ENCODE measurements at regions not wholly inside any gene's neighbourhood (a gene's known extent, or its start where the extent isn't known, plus 50 kb on each side); places are given as distances from the start of the nearest gene placed in this dataset.

GRCh38 chr2:150977296-150977695 is 284.4 kb downstream of the RBM43 start:
- 82% methylated on average over 4 of the region's 4 CpGs for WGBS
- no peaks in the 10 kb centered on the region for H3K27me3 ChIP-seq (replicated peaks; ENCODE audit: insufficient read depth)
- intact Hi-C loops (cut with DNase I), result no loop called here
- no peak overlapping the region for H3K4me3 ChIP-seq
- TF ChIP-seq POLR2A (IDR thresholded peaks at IDR 0.05) (no peak), CTCF (IDR thresholded peaks at IDR 0.05) (no peak), POLR2AphosphoS5 (IDR thresholded peaks at IDR 0.05) (no peak)
- no peak overlapping the region for H3K27ac ChIP-seq
- H3K9me3 ChIP-seq, result no peaks in the 10 kb centered on the region
- DNase-seq (ENCODE audit: low spot score), result no peak
- no peaks in the 10 kb centered on the region for H3K36me3 ChIP-seq
- no peaks in the 10 kb centered on the region for H3K4me1 ChIP-seq (replicated peaks)

- H3K36me3 ChIP-seq, result no peaks in the 10 kb centered on the region
- no peaks in the 10 kb centered on the region for H3K4me1 ChIP-seq (replicated peaks)
- no peak for TF ChIP-seq POLR2A (IDR thresholded peaks at IDR 0.05)
- no peak for TF ChIP-seq CTCF (IDR thresholded peaks at IDR 0.05)
- no peak for TF ChIP-seq POLR2AphosphoS5 (IDR thresholded peaks at IDR 0.05)
- no peak for DNase-seq (ENCODE audit: low spot score)
- no peaks in the 10 kb centered on the region for H3K27me3 ChIP-seq (replicated peaks; ENCODE audit: insufficient read depth)
- H3K27ac ChIP-seq, result no peak overlapping the region
- no peaks in the 10 kb centered on the region for H3K9me3 ChIP-seq
- intact Hi-C loops (cut with DNase I), result no loop called here
- no peak overlapping the region for H3K4me3 ChIP-seq
Observed at GRCh38 chr2:150976604-150977003, 285.1 kb downstream of the RBM43 start.

- no peak overlapping the region for H3K27ac ChIP-seq
- H3K4me3 ChIP-seq, result no peak overlapping the region
- TF ChIP-seq POLR2A (IDR thresholded peaks at IDR 0.05), result no peak
- no peak for TF ChIP-seq CTCF (IDR thresholded peaks at IDR 0.05)
- no peak for TF ChIP-seq POLR2AphosphoS5 (IDR thresholded peaks at IDR 0.05)
- intact Hi-C loops (cut with DNase I), result no loop called here
- no peaks in the 10 kb centered on the region for H3K27me3 ChIP-seq (replicated peaks; ENCODE audit: insufficient read depth)
- no peaks in the 10 kb centered on the region for H3K4me1 ChIP-seq (replicated peaks)
- H3K9me3 ChIP-seq, result no peaks in the 10 kb centered on the region
- no peak for DNase-seq (ENCODE audit: low spot score)
- no peaks in the 10 kb centered on the region for H3K36me3 ChIP-seq
Observed at GRCh38 chr2:150974864-150975263, 286.8 kb downstream of the RBM43 start.

GRCh38 chr2:150974234-150974633 is 287.4 kb downstream of the RBM43 start:
- Histone ChIP-seq H3K9me3 (no peaks in the 10 kb centered on the region), H3K27ac (no peak overlapping the region), H3K4me1 (replicated peaks) (no peaks in the 10 kb centered on the region), H3K4me3 (no peak overlapping the region), H3K36me3 (no peaks in the 10 kb centered on the region), H3K27me3 (replicated peaks; ENCODE audit: insufficient read depth) (no peaks in the 10 kb centered on the region)
- 90% methylated on average over 1 of the region's 1 CpG for WGBS
- no peak for DNase-seq (ENCODE audit: low spot score)
- intact Hi-C loops (cut with DNase I), result no loop called here
- TF ChIP-seq POLR2A (IDR thresholded peaks at IDR 0.05), result no peak
- no peak for TF ChIP-seq CTCF (IDR thresholded peaks at IDR 0.05)
- TF ChIP-seq POLR2AphosphoS5 (IDR thresholded peaks at IDR 0.05), result no peak

GRCh38 chr2:150971910-150972309 is 289.8 kb downstream of the RBM43 start:
- H3K27ac ChIP-seq, result no peak overlapping the region
- intact Hi-C loops (cut with DNase I), result no loop called here
- no peak for DNase-seq (ENCODE audit: low spot score)
- H3K36me3 ChIP-seq, result no peaks in the 10 kb centered on the region
- H3K4me1 ChIP-seq (replicated peaks), result no peaks in the 10 kb centered on the region
- 78% methylated on average over 3 of the region's 3 CpGs for WGBS
- no peaks in the 10 kb centered on the region for H3K9me3 ChIP-seq
- H3K4me3 ChIP-seq, result no peak overlapping the region
- TF ChIP-seq POLR2AphosphoS5 (IDR thresholded peaks at IDR 0.05) (no peak), CTCF (IDR thresholded peaks at IDR 0.05) (no peak), POLR2A (IDR thresholded peaks at IDR 0.05) (no peak)
- H3K27me3 ChIP-seq (replicated peaks; ENCODE audit: insufficient read depth), result no peaks in the 10 kb centered on the region

Measured in prostate gland (tissue), 2 donors.